Breast epithelium (tissue), 4 donors: ENCODE measurements at regions not wholly inside any gene's neighbourhood (a gene's known extent, or its start where the extent isn't known, plus 50 kb on each side); places are given as distances from the start of the nearest gene placed in this dataset.
A peak's percentile ranks its signal among the peaks of the same experiment; 100 is the strongest.

Source experiments
- DNase-seq, 2 donors: peaks; one replicate each; pipeline ENCODE4 v3.0.0-alpha.2; 2019; ENCODE audit warnings: low spot score in 2 of 2
- H3K27ac ChIP-seq, 2 donors: fragments of 200-600 bp; sonication (generic) in 1 of 2; one replicate each; pipeline ENCODE4 v1.5.1; 2016 to 2019; ENCODE audit warnings: mild to moderate bottlenecking in 1 of 2
- H3K27me3 ChIP-seq, 2 donors: fragments of 200-600 bp; sonication (generic) in 1 of 2; one replicate each; pipeline versions ENCODE4 v1.5.1 to v1.6.0; 2017 to 2019; ENCODE audit warnings: control low read depth in 1 of 2, mild to moderate bottlenecking in 1 of 2
- H3K36me3 ChIP-seq: fragments of 200-600 bp; one replicate; pipeline ENCODE4 v1.5.1; 2019
- H3K4me1 ChIP-seq, 2 donors: fragments of 200-600 bp; sonication (generic); one replicate each; pipeline ENCODE4 v1.5.1; 2016 to 2019; ENCODE audit warnings: control low read depth in 1 of 2
- H3K4me3 ChIP-seq, 3 donors: fragments of 200-600 bp; sonication (generic); 1 replicate in 2 of 3; 2 replicates in 1 of 3; pipeline ENCODE4 v1.5.1; 2016 to 2019; ENCODE audit warnings: mild to moderate bottlenecking in 3 of 3, moderate library complexity in 2 of 3
- H3K9me3 ChIP-seq, 2 donors: fragments of 200-600 bp; sonication (generic) in 1 of 2; one replicate each; pipeline ENCODE4 v1.5.1; 2016 to 2019; ENCODE audit warnings: control low read depth in 1 of 2
- CTCF ChIP-seq, 3 donors: fragments of 450-650 bp; IDR thresholded peaks; one replicate each; pipeline ENCODE4 v1.5.1; 2016 to 2017; ENCODE audit warnings: antibody characterized with exemption in 3 of 3, mild to moderate bottlenecking in 3 of 3, moderate library complexity in 3 of 3
- POLR2A ChIP-seq: fragments of 450-650 bp; IDR thresholded peaks from one replicate; pipeline ENCODE4 v1.6.1; 2016; ENCODE audit warnings: antibody characterized with exemption, mild to moderate bottlenecking, moderate library complexity
- POLR2AphosphoS5 ChIP-seq, 3 donors: sonication (generic); formaldehyde crosslinking; IDR thresholded peaks; one replicate each; pipeline ENCODE4 v1.6.1; 2017; ENCODE audit warnings: antibody characterized with exemption in 3 of 3
- intact Hi-C: fragments of 100-400 bp; cut with DNase I; formaldehyde crosslinking; loops from one replicate; pipeline ENCODE4 v1.15.1; 2023; ENCODE audit warnings: low total_unique reads

GRCh38 chr6:139758209-139758611 lies 383.8 kb upstream of the CITED2 start:
- Histone ChIP-seq H3K36me3 (no peaks in the 10 kb centered on the region), H3K4me3 (no peak overlapping the region), H3K4me1 (peaks cover 0 to 4% of the 10 kb centered on the region in 2 donors), H3K27ac (peak overlapping the region; percentile 9 to 68), H3K27me3 (no peaks in the 10 kb centered on the region), H3K9me3 (no peaks in the 10 kb centered on the region)
- no peak for DNase-seq
- TF ChIP-seq CTCF (IDR thresholded peaks at IDR 0.05): no peak
- TF ChIP-seq POLR2AphosphoS5 (IDR thresholded peaks at IDR 0.05): peak in 2 of 3 donors; percentile 43 to 62
- intact Hi-C loops: no loop called here

DNA sequence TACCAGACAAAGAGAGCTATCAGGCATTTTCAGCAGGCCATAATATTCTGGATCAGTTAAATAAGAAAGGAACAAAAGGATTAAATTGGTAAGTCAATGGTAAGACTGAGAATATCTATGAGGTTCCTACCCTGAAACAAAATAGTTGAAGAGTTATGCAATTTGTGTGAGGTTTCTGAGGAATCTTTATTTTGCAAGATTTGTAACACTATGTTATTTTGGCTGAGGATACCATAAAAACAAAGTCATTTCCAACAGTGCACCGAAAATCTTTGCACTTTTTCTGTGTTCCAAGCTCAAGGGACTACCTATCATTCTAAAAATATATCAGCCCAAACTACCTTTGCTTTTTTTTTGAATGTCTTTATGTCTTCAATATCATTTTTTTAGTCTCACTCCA lies 383.3 kb upstream of the CITED2 start:
- H3K4me3 ChIP-seq: no peak overlapping the region
- TF ChIP-seq POLR2A (no peak), POLR2AphosphoS5 (IDR thresholded peaks at IDR 0.05) (no peak), CTCF (IDR thresholded peaks at IDR 0.05) (no peak)
- no peaks in the 10 kb centered on the region for H3K36me3 ChIP-seq
- intact Hi-C loops: no loop called here
- no peaks in the 10 kb centered on the region for H3K27me3 ChIP-seq
- H3K27ac ChIP-seq: peak overlapping the region; percentile 66 to 68
- peaks cover 0 to 4% of the 10 kb centered on the region in 2 donors for H3K4me1 ChIP-seq
- no peak for DNase-seq
- no peaks in the 10 kb centered on the region for H3K9me3 ChIP-seq

- intact Hi-C loops: no loop called here
- H3K4me1 ChIP-seq: peaks cover 0 to 4% of the 10 kb centered on the region in 2 donors
These were observed 381.9 kb upstream of the CITED2 start for GRCh38 chr6:139756381-139756780.

GRCh38 chr6:139754898-139755775 lies 380.7 kb upstream of the CITED2 start:
- peaks cover 0 to 4% of the 10 kb centered on the region in 2 donors for H3K4me1 ChIP-seq
- DNase-seq: no peak
- intact Hi-C loops: no loop called here
- H3K4me3 ChIP-seq: no peak overlapping the region
- TF ChIP-seq POLR2AphosphoS5 (IDR thresholded peaks at IDR 0.05) (no peak), CTCF (IDR thresholded peaks at IDR 0.05) (no peak)
- H3K9me3 ChIP-seq: no peaks in the 10 kb centered on the region
- peak overlapping the region in 1 of 2 donors; percentile 27 for H3K27ac ChIP-seq
- no peaks in the 10 kb centered on the region for H3K27me3 ChIP-seq
- no peaks in the 10 kb centered on the region for H3K36me3 ChIP-seq

More at GRCh38 chr6:139756381-139756780, 381.9 kb upstream of the CITED2 start:
- H3K9me3 ChIP-seq: no peaks in the 10 kb centered on the region
- no peak overlapping the region for H3K27ac ChIP-seq
- no peak overlapping the region for H3K4me3 ChIP-seq
- H3K36me3 ChIP-seq: no peaks in the 10 kb centered on the region
- no peaks in the 10 kb centered on the region for H3K27me3 ChIP-seq
- no peak for TF ChIP-seq POLR2A
- no peak for TF ChIP-seq CTCF (IDR thresholded peaks at IDR 0.05)
- no peak for TF ChIP-seq POLR2AphosphoS5 (IDR thresholded peaks at IDR 0.05)
- no peak for DNase-seq

DNA sequence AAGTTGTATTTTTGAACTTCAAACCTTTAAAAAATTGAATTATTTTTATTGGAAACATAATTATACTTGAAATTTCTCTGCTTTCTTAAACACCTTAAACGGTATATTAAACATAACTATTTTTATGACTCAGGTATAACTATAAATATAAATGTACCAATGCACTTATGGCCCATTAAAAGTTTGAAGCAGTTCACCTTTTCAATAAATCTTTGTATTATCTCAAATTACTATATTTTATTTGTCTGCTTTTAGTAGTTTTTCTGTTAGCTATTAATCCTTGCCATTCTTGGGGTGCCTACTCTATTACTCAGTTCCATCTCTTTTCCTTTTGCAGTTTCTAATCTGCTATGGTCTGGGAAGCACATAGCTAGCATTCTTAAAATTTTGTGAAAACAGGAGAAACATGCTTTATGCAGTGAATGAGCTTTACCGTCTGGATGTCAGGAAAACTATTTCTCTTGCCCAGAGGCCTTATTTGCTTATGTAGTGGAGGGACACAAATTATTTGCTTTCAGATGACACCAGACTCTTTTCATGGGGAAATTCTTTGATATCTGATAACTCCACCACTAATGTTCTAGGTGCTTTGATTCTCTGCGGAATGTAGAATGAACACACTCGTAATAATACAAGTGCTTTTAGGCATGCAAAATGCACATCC lies 378.9 kb upstream of the CITED2 start:
- Histone ChIP-seq H3K27ac (no peak overlapping the region), H3K4me3 (no peak overlapping the region), H3K36me3 (no peaks in the 10 kb centered on the region), H3K9me3 (no peaks in the 10 kb centered on the region), H3K4me1 (peaks cover 0 to 4% of the 10 kb centered on the region in 2 donors), H3K27me3 (no peaks in the 10 kb centered on the region)
- TF ChIP-seq CTCF (IDR thresholded peaks at IDR 0.05) (no peak), POLR2A (no peak), POLR2AphosphoS5 (IDR thresholded peaks at IDR 0.05) (no peak)
- intact Hi-C loops: no loop called here
- no peak for DNase-seq
